ENCODE measurements at regions not wholly inside any gene's neighbourhood (a gene's known extent, or its start where the extent isn't known, plus 50 kb on each side); places are given as distances from the start of the nearest gene placed in this dataset.

DNA sequence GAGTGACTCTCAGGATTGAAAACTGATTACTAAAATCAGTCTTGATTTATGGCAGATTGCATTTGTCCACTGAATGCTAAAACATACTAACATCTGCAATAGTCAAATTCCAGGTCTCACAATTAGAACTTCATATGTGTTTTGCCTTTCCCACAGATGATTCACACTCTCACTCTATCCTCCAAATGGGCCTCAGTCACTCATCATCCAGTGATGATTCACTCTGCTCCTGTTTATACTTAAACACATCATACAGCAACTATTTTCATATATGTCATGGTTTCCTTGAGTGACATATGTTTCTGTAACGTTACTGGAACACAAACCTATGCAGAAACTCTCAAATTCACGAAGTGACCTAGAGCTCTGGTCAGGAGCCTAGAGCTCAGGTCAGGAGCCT, 512.9 kb downstream of the HINT1 start:
- no peak for TF ChIP-seq POLR2A (IDR thresholded peaks at IDR 0.05)
- TF ChIP-seq, protein P1, sequence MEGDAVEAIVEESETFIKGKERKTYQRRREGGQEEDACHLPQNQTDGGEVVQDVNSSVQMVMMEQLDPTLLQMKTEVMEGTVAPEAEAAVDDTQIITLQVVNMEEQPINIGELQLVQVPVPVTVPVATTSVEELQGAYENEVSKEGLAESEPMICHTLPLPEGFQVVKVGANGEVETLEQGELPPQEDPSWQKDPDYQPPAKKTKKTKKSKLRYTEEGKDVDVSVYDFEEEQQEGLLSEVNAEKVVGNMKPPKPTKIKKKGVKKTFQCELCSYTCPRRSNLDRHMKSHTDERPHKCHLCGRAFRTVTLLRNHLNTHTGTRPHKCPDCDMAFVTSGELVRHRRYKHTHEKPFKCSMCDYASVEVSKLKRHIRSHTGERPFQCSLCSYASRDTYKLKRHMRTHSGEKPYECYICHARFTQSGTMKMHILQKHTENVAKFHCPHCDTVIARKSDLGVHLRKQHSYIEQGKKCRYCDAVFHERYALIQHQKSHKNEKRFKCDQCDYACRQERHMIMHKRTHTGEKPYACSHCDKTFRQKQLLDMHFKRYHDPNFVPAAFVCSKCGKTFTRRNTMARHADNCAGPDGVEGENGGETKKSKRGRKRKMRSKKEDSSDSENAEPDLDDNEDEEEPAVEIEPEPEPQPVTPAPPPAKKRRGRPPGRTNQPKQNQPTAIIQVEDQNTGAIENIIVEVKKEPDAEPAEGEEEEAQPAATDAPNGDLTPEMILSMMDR (IDR thresholded peaks at IDR 0.05): no peak

Data from uterus (tissue), 2 donors.